BE2C (cell line): ENCODE measurements at regions not wholly inside any gene's neighbourhood (a gene's known extent, or its start where the extent isn't known, plus 50 kb on each side); places are given as distances from the start of the nearest gene placed in this dataset.

Experiments used
- DNase-seq: peaks from one replicate; pipeline ENCODE4 v3.0.0-alpha.2; 2020
- H3K27me3 ChIP-seq: fragments of 250-450 bp; sonication (Bioruptor Pico); 2 replicates; pipeline ENCODE4 v1.5.1; 2020; ENCODE audit warnings: mild to moderate bottlenecking
- H3K36me3 ChIP-seq: fragments of 250-450 bp; sonication (Bioruptor Pico); 2 replicates; pipeline ENCODE4 v1.5.1; 2020; ENCODE audit warnings: mild to moderate bottlenecking
- H3K4me1 ChIP-seq: fragments of 250-450 bp; sonication (Bioruptor Pico); 2 replicates; pipeline ENCODE4 v1.5.1; 2020
- H3K4me3 ChIP-seq: 2 replicates; pipeline ENCODE4 v1.5.1; 2011; ENCODE audit warnings: low read depth, low read length
- H3K9me3 ChIP-seq: fragments of 250-450 bp; sonication (Bioruptor Pico); 2 replicates; pipeline ENCODE4 v1.5.1; 2020
- TF ChIP-seq, protein P1 (sequence below): IDR thresholded peaks from 2 replicates; pipeline ENCODE4 v1.5.1; 2012; ENCODE audit warnings: mild to moderate bottlenecking, low read depth, low read length

GRCh38 chr16:65781855-65782254 lies 584.6 kb upstream of the CDH5 start:
- DNase-seq = no peak
- H3K4me3 ChIP-seq = no peak overlapping the region
- TF ChIP-seq, protein P1, sequence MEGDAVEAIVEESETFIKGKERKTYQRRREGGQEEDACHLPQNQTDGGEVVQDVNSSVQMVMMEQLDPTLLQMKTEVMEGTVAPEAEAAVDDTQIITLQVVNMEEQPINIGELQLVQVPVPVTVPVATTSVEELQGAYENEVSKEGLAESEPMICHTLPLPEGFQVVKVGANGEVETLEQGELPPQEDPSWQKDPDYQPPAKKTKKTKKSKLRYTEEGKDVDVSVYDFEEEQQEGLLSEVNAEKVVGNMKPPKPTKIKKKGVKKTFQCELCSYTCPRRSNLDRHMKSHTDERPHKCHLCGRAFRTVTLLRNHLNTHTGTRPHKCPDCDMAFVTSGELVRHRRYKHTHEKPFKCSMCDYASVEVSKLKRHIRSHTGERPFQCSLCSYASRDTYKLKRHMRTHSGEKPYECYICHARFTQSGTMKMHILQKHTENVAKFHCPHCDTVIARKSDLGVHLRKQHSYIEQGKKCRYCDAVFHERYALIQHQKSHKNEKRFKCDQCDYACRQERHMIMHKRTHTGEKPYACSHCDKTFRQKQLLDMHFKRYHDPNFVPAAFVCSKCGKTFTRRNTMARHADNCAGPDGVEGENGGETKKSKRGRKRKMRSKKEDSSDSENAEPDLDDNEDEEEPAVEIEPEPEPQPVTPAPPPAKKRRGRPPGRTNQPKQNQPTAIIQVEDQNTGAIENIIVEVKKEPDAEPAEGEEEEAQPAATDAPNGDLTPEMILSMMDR = no peak
- H3K9me3 ChIP-seq = no peaks in the 10 kb centered on the region
- H3K4me1 ChIP-seq = no peaks in the 10 kb centered on the region
- H3K36me3 ChIP-seq = no peaks in the 10 kb centered on the region
- H3K27me3 ChIP-seq = no peaks in the 10 kb centered on the region

GRCh38 chr16:65781363-65781762 lies 585.1 kb upstream of the CDH5 start:
- TF ChIP-seq, protein P1 = no peak
- H3K4me3 ChIP-seq = no peak overlapping the region
- H3K27me3 ChIP-seq = no peaks in the 10 kb centered on the region
- no peaks in the 10 kb centered on the region for H3K36me3 ChIP-seq
- no peaks in the 10 kb centered on the region for H3K9me3 ChIP-seq
- H3K4me1 ChIP-seq = no peaks in the 10 kb centered on the region
- no peak for DNase-seq

DNA sequence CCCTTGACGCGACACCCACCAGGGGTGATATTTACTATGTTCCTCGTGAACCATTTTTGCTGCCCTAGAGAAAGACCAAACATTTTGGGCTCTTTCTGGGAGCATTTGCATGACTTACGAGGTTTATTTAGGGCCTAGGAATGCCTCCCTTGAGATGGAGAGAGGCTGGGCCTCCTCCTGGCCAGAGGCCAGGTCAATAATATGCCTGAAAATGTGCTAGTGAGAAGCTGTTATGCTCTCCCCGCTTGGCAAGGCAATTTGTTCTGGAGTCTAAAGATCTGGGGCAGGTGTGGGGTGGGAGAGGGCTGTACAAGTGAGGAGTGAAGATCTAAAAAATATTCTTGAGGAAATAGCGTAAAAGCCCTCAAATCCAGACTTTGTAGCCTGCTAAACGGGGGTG lies 587.3 kb upstream of the CDH5 start:
- Histone ChIP-seq H3K9me3 (no peaks in the 10 kb centered on the region), H3K4me3 (no peak overlapping the region), H3K27me3 (no peaks in the 10 kb centered on the region), H3K4me1 (no peaks in the 10 kb centered on the region), H3K36me3 (no peaks in the 10 kb centered on the region)
- TF ChIP-seq, protein P1 = no peak
- no peak for DNase-seq

DNA sequence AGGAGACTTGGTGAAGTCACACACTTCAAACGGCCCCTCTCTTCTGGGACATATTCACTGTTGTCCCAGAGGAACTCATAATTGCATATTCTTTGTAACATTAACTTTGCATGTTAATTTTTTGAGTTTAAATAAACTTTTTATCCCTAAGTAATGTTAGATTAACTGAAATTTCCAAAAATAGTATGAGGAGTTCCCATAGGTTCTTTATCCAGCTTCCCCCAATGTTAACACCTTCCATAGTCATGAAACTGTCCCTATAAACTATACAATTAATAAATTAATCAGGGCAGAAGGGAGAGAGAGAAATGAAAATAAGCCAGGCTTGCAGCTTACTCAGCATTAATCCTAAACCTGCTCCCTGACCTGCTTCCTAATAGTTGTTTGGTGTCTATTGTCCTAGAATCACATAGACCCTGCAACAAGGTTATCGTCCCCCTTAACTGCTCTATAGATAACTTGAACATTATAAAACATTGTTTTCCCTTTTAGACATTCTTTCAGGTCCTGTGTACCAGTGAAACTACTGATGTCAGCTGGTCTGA lies 589.8 kb upstream of the CDH5 start:
- Histone ChIP-seq H3K4me3 (no peak overlapping the region), H3K27me3 (no peaks in the 10 kb centered on the region), H3K9me3 (no peaks in the 10 kb centered on the region), H3K4me1 (no peaks in the 10 kb centered on the region), H3K36me3 (no peaks in the 10 kb centered on the region)
- no peak for DNase-seq
- TF ChIP-seq, protein P1 = no peak

GRCh38 chr16:65775829-65776228 lies 590.7 kb upstream of the CDH5 start:
- H3K36me3 ChIP-seq = no peaks in the 10 kb centered on the region
- H3K27me3 ChIP-seq = no peaks in the 10 kb centered on the region
- no peak overlapping the region for H3K4me3 ChIP-seq
- no peaks in the 10 kb centered on the region for H3K4me1 ChIP-seq
- H3K9me3 ChIP-seq = no peaks in the 10 kb centered on the region
- no peak for DNase-seq
- TF ChIP-seq, protein P1 = no peak

- H3K4me3 ChIP-seq = no peak overlapping the region
These were observed 592.1 kb upstream of the CDH5 start for GRCh38 chr16:65774350-65774749.

More at GRCh38 chr16:65774350-65774749, 592.1 kb upstream of the CDH5 start:
- H3K9me3 ChIP-seq = no peaks in the 10 kb centered on the region
- H3K4me1 ChIP-seq = peaks cover 3% of the 10 kb centered on the region
- DNase-seq = no peak
- no peaks in the 10 kb centered on the region for H3K27me3 ChIP-seq
- TF ChIP-seq, protein P1 = no peak
- no peaks in the 10 kb centered on the region for H3K36me3 ChIP-seq
